Activated CD4-positive, alpha-beta T cell treated with anti-CD3 and anti-CD28 coated beads for 24 hours (primary cell): ENCODE measurements at regions not wholly inside any gene's neighbourhood (a gene's known extent, or its start where the extent isn't known, plus 50 kb on each side); places are given as distances from the start of the nearest gene placed in this dataset.
A peak's percentile ranks its signal among the peaks of the same experiment; 100 is the strongest.
"Not testable (repeated sequence)": the region's sequence is repeated elsewhere in the genome, so short reads cannot be mapped to it uniquely, and the experiment has no call there.

Experiments used
- DNase-seq, 2 donors: peaks; one replicate each; pipeline ENCODE4 v3.0.0-alpha.2; 2020; ENCODE audit warnings: low read depth in 2 of 2

DNA sequence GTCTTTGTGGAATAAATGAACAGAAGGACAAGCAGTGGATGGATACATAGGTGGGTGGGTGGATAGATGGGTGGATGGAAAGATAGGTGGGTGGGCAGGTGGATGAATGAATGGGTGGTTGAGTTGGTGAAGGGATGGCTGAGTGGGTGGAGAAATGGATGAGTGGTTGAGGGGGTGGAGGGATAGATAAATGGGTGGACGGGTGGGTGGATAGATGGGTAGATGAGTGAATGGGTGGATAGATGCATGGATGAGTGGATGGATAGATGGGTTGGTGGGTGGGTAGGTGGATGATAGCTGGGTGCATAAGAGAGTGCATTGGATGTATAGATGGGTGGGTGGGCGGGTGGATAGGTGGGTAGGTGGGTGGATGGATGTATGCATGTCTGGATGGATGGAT lies 63.5 kb downstream of the UNC93B1 start:
- DNase-seq: not testable (repeated sequence)

DNA sequence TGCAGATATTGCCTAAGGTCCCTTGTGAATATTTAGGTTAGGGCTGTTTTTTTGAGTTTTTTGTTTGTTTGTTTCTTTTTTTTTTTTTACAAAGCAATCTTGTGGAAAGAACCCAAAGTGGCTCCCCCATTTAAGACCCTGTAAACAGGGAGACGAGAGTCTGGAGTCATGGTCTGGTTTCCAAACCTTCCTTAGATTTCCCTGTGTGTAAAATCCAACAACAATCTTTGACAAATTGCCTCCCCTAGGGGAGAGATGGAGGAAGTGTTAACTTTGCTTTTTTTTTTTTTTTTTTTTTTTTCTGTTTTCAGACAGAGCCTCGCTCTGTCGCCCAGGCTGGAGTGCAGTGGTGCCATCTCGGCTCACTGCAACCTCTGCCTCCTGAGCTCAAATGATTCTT lies 64.9 kb downstream of the UNC93B1 start:
- not testable (repeated sequence) for DNase-seq

DNA sequence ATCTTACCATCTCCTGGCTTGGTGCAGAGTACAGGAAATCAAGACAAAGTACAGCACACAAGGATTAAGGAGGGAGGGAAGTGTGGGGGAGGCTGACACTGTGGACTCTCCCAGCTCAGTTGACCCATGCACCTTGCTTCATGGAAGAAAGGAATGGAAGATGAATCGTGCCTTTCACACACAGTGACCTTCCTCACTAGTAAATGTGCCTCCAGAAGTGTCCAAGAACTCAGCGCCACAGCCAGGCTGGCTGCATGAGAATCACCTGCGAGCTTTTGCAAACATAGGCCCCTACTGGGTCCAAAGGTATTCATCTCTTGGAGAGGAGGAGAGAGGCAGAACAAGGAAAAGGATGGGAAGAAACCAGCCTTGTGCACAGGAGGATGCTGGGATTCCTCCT lies 65.5 kb downstream of the UNC93B1 start:
- DNase-seq: not testable (repeated sequence)

DNA sequence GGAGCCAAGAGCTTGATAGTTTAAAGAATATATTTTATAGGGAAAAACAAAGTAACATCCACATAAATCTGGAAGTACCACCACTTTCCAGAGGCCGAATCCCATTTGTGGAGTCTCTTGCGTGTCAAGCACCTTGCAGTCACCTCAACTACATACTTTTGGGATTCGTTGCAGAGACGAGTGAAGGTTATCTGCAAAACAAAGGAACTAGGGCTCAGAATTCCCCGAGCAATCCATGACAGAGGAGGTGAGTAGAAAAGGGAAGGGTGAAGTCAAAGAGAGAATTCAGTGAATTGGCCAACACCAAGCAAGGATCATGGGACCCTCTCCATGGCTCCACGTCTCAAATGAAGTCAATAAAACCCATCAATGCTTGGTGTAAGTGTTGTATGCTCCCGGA lies 80.3 kb downstream of the UNC93B1 start:
- not testable (repeated sequence) for DNase-seq

DNA sequence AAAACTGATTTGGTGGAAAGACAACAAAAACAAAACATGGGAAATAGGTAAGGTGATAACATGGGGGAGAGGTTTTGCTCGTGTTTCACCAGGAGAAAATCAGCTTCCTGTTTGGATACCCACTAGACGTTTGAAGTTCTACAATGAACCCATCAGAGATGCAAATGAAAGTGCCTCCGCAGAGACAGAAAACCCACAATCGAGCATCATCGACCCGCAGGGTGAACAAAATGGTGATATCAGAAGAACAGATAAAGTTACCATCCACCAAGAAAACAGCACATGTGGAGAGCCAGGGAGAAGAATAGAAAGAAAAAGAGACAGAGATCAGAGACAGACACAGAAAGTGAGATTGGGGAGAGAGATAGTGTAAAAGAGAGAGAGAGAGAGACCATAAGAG lies 83.4 kb downstream of the UNC93B1 start:
- DNase-seq: peak in 1 of 2 donors; percentile 22

DNA sequence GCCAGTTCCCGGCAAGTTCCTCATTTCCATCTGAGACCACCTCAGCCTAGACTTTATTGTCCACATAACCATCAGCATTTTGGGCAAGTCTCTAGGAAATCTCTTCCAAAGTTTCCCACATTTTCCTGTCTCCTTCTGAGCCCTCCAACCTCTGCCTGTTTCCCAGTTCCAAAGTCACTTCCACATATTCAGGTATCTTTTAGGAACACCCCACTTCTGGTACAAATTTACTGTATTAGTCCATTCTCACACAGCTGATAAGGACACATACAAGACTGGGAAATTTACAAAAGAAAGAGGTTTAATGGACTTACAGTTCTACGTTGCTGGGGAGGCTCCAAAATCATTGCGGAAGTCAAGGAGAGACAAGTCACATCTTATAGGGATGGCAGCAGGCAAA lies 91.7 kb downstream of the UNC93B1 start:
- not testable (repeated sequence) for DNase-seq

DNA sequence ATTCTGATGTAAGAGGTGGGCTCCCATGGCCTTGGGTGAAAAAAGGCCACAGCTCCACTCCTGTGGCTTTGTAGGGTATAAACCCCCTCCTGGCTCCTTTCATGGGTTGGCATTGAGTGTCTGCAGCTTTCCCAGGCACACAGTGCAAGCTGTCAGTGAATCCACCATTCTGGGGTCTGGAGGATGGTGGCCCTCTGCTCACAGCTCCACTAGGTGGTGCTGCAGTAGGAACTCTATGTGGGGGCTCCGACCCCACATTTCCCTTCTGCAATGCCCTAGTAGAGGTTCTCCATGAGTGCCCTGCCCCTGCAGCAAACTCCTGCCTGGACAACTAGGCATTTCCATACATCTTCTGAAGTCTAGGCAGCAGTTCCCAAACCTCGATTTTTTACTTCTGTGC lies 92.7 kb downstream of the UNC93B1 start:
- not testable (repeated sequence) for DNase-seq

DNA sequence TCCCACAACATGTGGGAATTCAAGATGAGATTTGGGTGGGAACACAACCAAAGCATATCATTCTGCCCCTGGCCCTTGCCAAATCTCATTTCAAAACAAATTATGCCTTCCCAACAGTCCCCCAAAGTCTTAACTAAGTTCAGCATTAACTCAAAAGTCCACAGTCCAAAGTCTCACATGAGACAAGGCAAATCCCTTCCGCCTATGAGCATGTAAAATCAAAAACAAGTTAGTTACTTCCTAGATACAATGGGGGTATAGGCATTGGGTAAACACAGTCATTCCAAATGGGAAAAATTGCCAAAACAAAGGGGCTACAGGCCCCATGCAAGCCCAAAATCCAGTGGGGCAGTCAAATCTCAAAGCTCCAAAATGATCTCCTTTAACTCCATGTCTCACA lies 93.1 kb downstream of the UNC93B1 start:
- not testable (repeated sequence) for DNase-seq

DNA sequence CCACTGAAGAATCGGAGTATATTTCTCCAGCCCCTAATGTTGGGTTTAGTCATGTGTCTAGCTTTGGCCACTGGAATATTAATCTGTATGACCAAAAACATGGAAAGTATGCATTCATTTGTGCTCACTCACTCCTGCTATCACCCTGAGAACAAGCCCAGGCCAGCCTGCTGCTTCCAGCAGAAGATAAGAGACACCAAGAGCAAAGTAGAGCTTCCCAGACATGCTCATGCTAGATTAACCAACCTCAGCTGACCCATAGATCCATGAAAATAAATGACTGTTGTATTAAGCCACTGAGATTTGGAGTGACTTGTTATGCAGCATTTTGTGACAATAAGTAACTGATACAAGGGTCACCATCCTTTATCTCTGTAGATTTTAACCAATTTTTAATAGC lies 96.9 kb downstream of the UNC93B1 start:
- DNase-seq: not testable (repeated sequence)

DNA sequence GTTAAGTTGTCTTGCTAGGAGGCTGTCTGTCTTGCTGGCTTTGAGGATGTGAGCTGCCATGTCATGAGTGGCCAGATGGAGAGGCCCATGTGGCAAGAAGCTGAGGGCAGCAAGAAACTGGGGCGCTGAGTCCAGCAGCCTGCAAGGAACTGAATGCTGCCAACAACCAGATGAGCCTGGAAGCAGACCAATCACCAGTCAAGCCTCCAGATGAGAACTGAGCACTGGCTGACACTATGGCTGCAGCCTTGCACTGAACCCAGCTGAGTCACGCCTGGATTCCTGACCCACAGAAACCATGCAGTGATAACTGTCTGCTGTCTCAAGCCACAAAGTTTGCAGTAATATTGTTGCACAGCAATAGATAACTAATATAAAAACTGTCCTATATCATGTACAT lies 104.4 kb downstream of the UNC93B1 start:
- DNase-seq: not testable (repeated sequence)

DNA sequence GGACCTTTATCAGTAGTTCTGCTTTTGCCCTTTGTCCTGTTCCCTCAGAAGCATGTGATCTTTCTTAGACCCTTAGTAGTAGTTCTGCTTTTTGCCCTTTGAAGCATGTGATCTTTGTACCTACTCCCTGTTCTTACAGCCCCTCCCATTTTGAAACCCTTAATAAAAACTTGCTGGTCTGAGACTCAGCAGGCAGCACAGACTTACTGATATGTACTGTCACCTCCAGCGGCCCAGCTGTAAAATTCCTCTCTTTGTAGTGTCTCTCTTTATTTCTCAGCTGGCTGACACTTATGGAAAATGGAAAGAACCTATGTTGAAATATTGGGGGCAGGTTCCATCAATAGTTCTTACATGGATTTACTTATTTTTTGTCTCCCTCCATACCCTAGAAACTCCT lies 110.4 kb downstream of the UNC93B1 start:
- DNase-seq: not testable (repeated sequence)

DNA sequence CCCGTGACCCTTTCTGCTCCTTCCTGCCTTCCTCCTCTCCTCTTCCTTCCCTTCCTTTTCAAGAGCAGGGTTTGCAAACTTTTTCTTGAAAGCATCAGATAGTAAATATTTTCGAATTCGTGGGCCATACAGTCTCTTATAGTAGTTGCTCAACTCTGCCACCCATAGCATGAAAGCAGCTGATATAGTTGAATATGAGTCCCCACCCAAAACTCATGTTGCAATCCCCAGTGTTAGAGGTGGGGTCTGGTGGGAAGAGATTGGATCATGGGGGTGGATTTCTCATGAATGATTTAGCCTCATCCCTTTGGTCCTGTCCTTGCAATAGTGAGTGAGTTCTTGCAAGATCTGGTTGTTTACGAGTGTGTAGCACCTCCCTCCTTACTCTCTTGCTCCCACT lies 114.3 kb downstream of the UNC93B1 start:
- DNase-seq: not testable (repeated sequence)

DNA sequence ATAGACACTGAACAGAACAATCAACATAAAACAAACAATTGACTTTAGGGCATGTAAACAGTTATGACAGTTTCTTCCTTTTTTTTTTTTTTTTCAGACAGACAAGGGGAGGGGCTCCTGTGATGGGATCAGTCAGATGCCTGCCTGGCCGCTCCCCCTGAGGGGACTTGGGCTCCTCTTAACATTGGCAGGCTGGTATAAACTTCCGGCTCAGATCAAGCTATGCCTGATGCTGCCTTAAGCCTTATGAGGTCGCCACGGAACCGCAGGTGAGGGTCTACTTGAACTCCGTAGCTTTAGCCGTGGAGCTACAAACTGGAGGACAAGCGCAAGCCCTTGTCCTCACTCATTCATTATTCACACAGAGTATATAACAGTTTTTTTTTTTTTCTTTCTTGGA lies 115.8 kb downstream of the UNC93B1 start:
- DNase-seq: not testable (repeated sequence)

DNA sequence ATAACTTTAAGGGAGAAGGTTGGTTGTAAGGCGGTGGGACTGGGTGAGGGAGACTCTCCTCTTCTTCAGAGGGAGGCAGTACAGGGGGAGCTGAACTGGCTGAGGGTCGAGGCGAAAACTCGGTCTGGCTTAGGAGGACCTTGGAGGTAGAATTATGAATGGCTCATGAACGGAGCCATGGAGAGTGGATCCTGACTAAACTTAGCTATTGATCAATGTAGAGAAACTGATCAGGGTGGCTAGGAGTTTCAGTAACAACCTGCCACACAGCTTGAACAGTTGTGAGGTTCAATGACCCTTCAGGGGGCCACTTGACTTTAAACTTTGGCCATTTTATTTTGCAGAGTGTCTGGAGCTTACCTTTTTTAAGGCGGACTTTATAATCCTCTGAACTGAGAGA lies 117.2 kb downstream of the UNC93B1 start:
- not testable (repeated sequence) for DNase-seq

DNA sequence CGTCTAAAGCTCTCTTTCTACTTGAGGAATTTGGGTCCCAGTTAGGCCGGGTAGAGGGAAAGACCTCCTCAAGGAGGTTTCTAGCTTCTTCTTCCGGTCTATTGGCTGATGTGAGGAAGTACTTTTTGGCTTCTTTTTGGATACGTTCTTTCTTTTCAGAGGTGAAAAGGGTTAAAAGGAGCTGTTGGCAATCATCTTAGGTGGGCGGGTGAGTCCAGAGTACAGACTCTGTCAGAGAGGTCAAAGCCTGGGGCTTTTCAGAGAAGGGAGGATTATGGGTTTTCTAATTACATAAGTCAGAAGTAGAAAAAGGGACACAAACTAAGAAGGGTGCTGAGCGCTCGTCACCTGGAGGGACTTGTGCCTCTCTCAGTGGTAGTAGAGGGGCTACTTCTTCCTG lies 117.7 kb downstream of the UNC93B1 start:
- not testable (repeated sequence) for DNase-seq

DNA sequence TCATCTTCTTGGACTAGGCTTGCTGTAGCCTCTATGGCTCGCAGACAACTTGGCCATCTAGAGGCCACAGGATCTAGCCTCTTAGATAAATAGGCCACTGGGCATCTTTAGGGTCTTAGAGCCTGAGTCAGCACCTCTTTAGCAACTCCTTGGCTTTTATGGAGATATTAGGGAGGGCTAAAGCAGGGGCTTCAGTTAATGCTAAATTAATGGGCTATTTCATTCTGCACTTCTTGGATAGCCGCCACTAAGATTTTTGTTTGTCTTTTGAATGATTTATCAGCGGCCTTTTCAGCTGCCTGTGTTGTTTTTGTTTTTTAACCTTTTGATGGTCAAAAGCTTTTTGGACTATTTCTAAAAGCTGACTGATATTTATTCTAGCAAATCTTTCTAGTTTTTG lies 118.3 kb downstream of the UNC93B1 start:
- DNase-seq: not testable (repeated sequence)

DNA sequence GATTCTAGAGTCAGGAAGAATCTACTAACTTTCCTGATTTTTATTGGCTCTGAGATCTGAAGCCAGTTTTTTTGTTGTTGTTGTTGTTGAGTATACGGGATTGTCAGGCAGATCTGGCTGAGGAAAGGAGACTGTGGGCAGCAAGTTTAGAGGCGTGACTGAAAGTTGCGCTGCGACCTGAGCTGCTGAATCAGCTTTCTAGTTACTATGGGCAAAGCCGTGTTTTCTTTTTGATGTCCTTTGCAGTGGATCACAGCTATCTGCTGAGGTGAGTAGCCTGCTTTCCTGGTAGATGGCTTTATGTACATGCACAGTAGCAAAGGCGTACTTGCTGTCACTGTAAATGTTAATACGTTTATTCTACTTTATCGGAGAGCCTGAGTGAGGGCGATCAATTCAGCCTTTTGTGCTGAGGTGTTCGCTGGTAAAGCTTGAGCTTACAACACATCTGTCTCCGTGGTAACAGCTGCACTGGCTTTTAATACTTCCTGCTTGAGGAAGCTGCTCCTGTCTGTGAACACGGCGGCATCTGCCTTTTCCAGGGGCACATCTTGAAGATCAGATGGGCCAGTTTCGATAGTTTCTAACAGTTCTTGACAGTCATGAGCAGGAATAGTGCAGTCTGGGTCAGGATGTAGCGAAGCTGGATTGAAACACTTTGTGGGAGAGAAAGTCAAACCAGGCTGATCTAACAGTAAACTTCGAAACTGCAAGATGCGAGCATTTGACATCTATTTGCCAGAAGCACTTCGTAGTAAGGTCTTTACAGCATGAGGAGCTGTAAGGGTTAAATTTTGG lies 118.9 kb downstream of the UNC93B1 start:
- DNase-seq: not testable (repeated sequence)

DNA sequence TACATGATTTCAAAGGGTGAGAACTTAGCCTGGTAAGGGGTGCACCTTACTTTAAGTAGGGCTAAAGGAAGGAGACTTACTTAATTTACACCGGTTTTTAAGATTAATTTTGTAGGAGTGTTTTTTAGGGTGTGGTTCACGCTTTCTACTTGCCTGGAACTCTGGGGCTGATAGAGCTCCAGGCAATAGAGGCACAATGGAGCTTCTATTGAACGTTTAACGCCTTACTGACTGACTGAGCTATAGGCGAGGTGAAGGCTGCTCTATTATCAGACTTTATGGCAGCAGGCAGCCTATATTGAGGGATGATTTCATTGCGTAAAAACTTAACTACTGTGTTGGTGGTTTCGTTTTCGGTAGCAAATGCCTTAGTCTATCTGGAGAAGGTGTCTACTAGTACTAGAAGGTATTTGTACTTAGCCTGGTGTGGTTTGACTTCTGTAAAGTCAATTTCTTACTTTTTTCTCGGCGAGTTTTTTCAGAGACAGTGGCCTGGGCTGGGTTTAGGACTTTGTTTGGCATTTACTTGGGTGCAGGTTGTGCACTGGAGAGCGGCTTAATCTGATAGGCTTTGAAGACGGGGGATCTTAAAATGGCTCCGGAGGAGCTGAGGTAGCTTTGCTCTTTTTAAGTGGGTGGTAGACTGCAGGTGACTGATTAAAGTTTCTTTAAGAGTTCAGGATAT lies 119.7 kb downstream of the UNC93B1 start:
- not testable (repeated sequence) for DNase-seq

DNA sequence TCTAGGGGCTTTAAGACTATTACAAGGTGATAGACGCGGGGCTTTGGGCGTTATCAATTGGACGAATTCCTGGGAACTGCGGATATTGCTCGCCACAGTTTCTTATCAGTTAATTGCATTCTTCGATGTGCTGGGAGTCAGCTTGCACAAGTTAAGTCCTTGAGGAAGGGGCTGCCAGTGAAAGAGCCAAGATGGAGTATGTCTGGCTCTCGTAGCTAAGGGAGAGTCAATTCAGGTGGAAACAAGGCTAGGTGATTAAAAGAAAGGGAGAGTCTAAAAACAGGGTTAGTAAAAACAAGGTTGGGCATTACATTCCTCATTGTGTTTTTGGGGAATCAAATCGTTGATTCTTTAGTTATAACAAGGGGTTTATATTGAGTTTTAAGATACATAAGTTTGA lies 121.6 kb downstream of the UNC93B1 start:
- not testable (repeated sequence) for DNase-seq

DNA sequence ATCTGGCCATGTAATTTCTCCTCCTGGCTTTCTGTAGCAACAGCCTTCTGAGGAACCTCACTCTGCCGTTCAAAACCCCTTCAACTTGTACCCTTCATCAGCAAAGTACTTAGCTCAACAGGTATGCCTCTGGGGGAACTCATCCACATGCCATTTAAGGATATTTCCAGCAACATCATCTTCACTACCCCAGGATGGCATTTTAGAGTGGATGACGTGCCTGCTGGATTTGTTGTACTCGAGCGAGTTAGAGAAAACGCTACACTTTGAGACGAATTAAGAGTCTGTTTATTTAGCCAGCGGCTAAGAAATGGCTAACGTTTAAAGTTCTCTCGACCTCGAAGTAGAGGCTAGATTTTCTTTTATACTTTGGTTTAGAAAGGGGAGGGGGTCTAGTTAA lies 122.1 kb downstream of the UNC93B1 start:
- DNase-seq: not testable (repeated sequence)

DNA sequence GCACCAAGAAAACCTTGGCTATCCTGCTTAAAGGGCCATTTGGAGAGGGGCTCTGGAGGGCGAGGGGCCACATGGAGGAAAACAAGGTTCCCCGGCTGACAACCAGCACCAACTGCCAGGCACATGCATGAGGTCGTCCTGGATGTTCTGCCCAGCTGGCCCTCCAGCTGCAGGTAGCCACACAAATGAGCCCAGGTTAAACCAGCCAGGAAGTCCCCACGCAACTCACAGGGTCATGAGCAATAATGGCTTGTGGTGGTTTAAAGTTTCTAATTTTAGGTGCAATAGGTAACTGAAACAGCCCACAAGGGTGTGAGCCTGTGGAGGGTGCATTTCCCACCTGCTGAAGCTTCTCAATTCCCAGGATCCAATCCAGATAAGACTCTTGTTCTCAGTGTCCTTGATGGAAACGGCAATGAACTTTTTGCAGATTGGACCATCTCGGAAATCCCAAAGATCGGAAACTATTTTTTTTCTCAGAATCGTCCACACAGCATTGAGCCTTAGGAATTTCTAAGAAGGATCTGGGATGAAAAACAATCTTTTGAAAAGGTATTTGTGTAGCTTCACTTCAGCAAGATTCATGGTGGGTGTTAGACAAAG lies 123.2 kb downstream of the UNC93B1 start:
- DNase-seq: not testable (repeated sequence)

DNA sequence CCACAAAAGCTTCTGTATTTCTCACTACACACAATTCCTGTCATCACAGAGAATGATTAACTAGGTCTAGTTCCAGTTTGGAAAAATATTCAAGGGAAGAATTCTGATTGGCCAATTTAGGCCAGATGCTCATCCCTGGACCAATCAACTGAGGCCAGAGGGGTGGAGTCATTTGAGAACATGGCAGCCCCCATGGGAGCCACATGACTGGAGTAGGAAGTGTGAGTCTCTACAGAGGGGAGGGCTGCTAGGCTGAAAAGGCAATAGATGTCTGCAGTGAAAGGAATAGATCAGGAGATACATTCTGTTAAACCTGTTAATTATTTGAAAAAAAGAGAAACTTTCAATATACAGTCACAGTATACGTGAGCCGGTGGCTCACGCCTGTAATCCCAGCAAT lies 125.2 kb downstream of the UNC93B1 start:
- not testable (repeated sequence) for DNase-seq

DNA sequence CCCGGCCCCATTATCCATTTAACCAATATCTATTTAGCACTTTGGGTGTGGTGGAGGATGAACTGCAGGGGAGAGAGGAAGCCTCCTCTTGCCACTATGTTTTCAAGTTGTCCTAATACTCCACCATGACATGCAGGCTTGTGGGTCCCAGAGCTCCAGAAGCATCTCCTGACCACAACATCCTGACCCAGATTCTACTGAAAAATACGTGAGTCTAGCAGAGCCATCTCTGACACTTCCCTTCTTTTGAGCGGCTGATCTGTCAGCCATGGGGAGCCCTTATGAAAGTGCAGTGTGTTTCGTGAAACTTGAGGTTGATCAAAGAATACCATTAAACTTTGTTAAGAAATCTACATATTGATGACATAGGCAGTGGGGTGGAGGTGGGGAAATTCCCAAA lies 126.6 kb downstream of the UNC93B1 start:
- DNase-seq: not testable (repeated sequence)
